Neural crest cell (in vitro differentiated cells): ENCODE measurements at regions not wholly inside any gene's neighbourhood (a gene's known extent, or its start where the extent isn't known, plus 50 kb on each side); places are given as distances from the start of the nearest gene placed in this dataset.

Experiments
- DNase-seq: peaks from one replicate; pipeline ENCODE4 v3.0.0; 2021; ENCODE audit warnings: low read depth, mixed read lengths, low spot score
- H3K27ac Mint-ChIP-seq: one replicate; pipeline ENCODE4 v1.8.0; 2021; ENCODE audit warnings: mild to moderate bottlenecking, mixed read lengths; ENCODE audit not compliant: unreplicated experiment
- H3K27me3 Mint-ChIP-seq: 2 replicates; pipeline ENCODE4 v1.8.0; 2021; ENCODE audit warnings: low read depth, mild to moderate bottlenecking, mixed read lengths
- H3K36me3 Mint-ChIP-seq: 2 replicates; pipeline ENCODE4 v1.8.0; 2021; ENCODE audit warnings: low read depth, mild to moderate bottlenecking, mixed read lengths
- H3K4me1 Mint-ChIP-seq: 2 replicates; pipeline ENCODE4 v1.8.0; 2021; ENCODE audit warnings: mixed read lengths
- H3K4me3 Mint-ChIP-seq: one replicate; pipeline ENCODE4 v1.8.0; 2021; ENCODE audit warnings: mild to moderate bottlenecking, mixed read lengths
- H3K9me3 Mint-ChIP-seq: 2 replicates; pipeline ENCODE4 v1.8.0; 2021; ENCODE audit warnings: mixed read lengths
- CTCF ChIP-seq: fragments of 200-600 bp; sonication (generic); conservative IDR thresholded peaks from 2 replicates; pipeline ENCODE4 v1.5.0; 2021; ENCODE audit warnings: antibody characterized with exemption, mild to moderate bottlenecking

GRCh38 chr2:145960479-145961163 is 1440.7 kb upstream of the ZEB2 start:
- Mint-ChIP-seq H3K4me3 (no peak overlapping the region), H3K9me3 (peaks cover 33% of the 10 kb centered on the region), H3K27me3 (no peaks in the 10 kb centered on the region), H3K4me1 (no peaks in the 10 kb centered on the region), H3K36me3 (peaks cover 34% of the 10 kb centered on the region), H3K27ac (no peak overlapping the region)
- no peak for DNase-seq
- TF ChIP-seq CTCF, result no peak

GRCh38 chr2:145958611-145959010 is 1438.7 kb upstream of the ZEB2 start:
- H3K9me3 Mint-ChIP-seq, result peaks cover 39% of the 10 kb centered on the region
- TF ChIP-seq CTCF, result no peak
- H3K27ac Mint-ChIP-seq, result no peak overlapping the region
- no peaks in the 10 kb centered on the region for H3K27me3 Mint-ChIP-seq
- peaks cover 45% of the 10 kb centered on the region for H3K36me3 Mint-ChIP-seq
- DNase-seq, result no peak
- no peak overlapping the region for H3K4me3 Mint-ChIP-seq
- no peaks in the 10 kb centered on the region for H3K4me1 Mint-ChIP-seq

- H3K27ac Mint-ChIP-seq, result no peak overlapping the region
- H3K4me3 Mint-ChIP-seq, result no peak overlapping the region
- no peak for TF ChIP-seq CTCF
- no peaks in the 10 kb centered on the region for H3K4me1 Mint-ChIP-seq
- no peaks in the 10 kb centered on the region for H3K27me3 Mint-ChIP-seq
- DNase-seq, result no peak
- peaks cover 42% of the 10 kb centered on the region for H3K9me3 Mint-ChIP-seq
- H3K36me3 Mint-ChIP-seq, result peaks cover 48% of the 10 kb centered on the region
These were observed 1438.0 kb upstream of the ZEB2 start for GRCh38 chr2:145957929-145958328.

GRCh38 chr2:145939949-145940348 is 1420.0 kb upstream of the ZEB2 start:
- H3K36me3 Mint-ChIP-seq, result peaks cover 14% of the 10 kb centered on the region
- no peak for DNase-seq
- H3K4me1 Mint-ChIP-seq, result peaks cover 28% of the 10 kb centered on the region
- no peaks in the 10 kb centered on the region for H3K27me3 Mint-ChIP-seq
- no peak overlapping the region for H3K27ac Mint-ChIP-seq
- H3K9me3 Mint-ChIP-seq, result peaks cover 17% of the 10 kb centered on the region
- no peak for TF ChIP-seq CTCF
- H3K4me3 Mint-ChIP-seq, result no peak overlapping the region

GRCh38 chr2:145935016-145935415 is 1415.1 kb upstream of the ZEB2 start:
- H3K36me3 Mint-ChIP-seq, result peaks cover 3% of the 10 kb centered on the region
- DNase-seq, result peak; percentile 3
- TF ChIP-seq CTCF, result no peak
- H3K27me3 Mint-ChIP-seq, result no peaks in the 10 kb centered on the region
- peaks cover 74% of the 10 kb centered on the region for H3K4me1 Mint-ChIP-seq
- H3K9me3 Mint-ChIP-seq, result peaks cover 3% of the 10 kb centered on the region
- peak overlapping the region; percentile 59 for H3K27ac Mint-ChIP-seq
- peak overlapping the region; percentile 40 for H3K4me3 Mint-ChIP-seq
